DMS53 (cell line): ENCODE measurements at regions not wholly inside any gene's neighbourhood (a gene's known extent, or its start where the extent isn't known, plus 50 kb on each side); places are given as distances from the start of the nearest gene placed in this dataset.

Experiments
- DNase-seq: peaks from one replicate; lab custom pipeline; 2025; lab: John Stamatoyannopoulos, UW

DNA sequence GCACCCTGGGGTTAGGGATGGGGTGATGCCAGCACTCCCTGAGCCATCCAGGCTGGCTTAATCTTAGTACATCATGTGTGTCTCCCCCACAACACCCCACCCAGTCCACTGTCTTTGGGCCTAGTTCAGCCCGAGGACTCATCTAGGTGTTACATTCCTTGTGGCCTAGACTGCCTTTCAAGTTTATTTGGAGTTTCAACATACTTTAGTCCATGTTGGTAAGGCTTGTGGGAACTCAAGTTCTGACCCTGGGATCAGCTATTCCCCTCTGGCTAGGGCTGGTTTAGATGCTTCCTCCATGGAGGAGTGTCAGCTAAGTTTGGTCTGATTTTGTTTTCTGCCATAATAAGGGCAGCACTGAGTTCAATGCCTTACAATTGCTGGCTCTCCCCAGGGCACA lies 302.4 kb downstream of the SMARCA2 start:
- DNase-seq, result no peak

DNA sequence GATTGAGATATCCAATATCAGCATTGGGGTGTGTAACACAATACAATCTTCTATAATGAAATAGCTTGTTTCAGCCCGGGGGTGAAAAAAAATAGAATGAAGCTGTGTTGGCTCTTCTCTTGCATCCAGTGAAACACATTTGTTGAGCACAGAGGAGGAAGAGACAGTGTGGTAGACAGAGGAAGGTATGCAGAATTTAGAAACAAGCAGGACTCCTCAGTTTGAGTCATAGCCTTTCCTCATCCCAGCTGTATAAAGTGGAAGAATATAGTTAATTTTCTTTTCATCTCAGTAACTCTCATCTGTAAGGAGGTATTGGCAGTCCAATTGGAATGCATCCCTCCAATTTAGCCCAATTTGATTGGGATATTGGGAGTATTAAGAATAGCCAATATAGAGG lies 302.2 kb upstream of the VLDLR start:
- DNase-seq, result no peak

DNA sequence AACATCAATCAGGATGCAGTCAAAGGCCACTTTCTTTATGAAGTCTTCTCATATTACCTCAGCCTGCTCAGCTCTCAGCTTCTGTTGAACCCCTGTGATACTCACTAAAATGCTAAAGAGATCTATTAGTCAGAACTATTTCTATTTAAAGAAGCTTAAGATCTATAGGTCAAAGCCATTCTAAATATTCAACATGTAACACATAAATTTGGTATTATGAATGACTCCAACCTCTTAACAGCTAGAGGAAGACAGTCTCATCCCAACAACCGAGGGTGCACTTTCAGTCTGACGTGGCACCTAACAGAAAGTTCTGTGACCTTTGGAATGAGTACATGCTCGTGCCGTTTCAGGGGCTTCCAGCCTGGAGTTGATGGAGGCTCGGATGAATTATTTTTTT lies 301.5 kb upstream of the VLDLR start:
- no peak for DNase-seq

DNA sequence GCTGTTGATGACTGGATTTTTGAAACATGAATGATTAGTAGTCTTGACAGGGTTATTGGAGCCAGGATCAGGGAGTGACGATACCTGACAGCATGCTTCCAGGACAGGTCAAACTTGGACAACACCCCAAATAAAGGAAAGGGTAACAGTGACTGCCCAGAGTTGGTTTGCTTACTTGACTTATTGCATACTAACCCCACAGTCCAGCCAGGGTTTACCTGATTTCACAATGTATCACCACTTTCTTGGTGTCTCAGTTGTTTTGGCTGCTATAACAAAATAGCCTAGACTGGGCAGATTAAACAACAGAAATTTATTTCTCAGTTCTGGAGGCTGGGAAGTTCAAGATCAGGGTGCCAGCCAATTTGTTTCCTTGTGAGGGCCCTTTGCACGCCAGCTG lies 301.0 kb upstream of the VLDLR start:
- DNase-seq, result no peak

DNA sequence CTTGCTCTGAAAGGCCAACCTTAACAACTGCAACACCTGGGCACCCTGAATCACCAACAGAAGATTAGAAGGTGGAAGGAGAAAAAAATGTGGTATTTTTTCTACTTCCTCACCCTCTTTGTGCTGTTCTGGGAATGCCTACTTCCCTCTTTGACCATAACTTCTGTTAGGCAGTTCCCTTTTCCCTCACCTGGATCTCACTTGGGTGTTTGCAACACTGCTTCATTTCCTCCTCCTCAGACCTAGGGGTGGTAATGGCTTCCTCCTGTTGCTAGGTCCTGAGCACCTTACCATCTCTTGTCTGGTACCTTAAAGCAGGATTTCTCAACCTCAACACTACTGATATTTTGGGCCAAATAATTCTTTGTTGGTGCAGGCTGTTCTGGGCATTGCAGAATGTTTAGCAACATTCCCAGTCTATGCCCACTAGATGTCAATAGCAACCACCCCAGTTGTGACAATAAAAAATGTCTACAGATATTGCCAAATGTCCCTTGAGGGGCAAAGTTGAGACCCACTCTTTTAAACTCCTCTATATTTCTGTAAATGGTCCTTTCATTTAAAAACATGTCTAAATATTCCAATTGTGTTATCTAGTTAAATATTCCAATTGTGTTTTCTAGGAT lies 300.0 kb upstream of the VLDLR start:
- DNase-seq, result no peak

DNA sequence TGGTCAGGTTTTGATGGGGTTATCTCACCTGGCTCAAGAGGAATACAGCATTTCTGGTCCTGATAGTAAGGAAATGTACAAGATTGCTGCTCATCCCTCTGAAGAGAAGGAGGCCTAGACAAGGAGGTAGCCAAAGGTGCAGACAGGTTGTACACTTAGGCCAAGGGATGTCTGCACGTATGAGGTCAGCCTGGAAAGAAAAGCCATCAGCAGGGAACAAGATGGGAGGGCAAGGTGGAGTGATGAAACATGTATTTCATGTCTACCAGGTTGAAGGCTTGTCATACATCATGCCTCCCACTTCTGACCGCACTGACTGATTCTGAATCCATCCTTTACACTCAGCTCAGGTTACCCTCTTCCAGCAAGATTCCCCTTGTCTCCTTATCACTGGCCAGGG lies 296.8 kb upstream of the VLDLR start:
- no peak for DNase-seq

DNA sequence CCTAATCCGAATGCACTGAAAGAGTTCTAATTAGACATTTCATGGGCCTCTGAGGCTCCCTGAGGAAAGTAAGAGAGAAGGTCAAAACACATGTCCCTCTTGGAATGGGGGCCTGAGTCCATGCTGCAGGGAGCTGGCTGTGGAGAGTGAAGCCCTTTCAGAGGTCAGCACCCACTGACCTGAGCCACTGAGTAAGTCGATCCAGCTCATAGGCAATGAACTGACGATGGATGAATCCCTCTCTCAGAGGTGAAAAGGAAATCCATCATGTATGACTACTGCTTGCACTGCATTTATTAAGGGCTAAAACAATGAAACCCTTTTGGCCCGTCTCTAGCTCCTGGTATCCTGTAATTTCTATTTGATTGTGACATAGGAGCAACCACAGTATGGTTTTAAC lies 288.9 kb upstream of the VLDLR start:
- no peak for DNase-seq

DNA sequence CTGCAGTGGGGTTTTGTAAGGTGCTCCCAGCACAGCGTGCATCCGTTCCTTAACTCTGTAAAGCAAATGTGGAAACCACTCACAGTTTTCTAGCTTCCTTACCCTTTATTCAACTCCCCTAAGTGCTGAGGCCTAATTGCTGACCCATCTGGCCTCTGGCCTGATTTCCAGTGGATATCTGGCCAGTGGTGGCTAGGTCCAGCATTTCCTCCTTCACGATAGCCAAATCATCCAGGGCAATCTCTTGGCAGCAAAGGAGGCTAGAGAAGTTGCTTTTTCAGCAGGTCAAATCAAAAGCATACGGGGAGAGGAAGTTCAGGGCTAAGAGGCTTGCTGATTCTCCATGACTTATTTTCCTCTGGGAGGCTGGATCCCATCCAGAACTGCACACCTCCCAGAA lies 286.3 kb upstream of the VLDLR start:
- DNase-seq, result no peak

DNA sequence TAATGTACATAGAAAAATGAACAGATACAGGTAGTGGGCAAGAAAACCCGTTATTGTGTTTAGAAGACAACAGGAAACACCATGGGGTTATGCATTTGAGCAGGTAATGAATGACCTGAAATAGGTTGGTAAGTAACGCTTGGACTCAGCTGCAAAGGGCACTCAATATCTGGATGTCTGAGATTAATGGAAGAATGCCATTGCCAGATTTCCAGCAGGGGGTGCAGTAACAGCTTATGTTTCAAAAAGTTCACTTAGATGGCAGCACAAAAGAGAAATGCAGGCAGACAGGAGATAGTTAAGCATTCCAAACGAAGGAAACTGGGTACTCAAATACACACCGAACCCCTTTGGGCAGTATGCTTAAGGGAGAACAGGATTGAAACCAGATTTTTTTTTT lies 285.5 kb upstream of the VLDLR start:
- DNase-seq, result no peak

DNA sequence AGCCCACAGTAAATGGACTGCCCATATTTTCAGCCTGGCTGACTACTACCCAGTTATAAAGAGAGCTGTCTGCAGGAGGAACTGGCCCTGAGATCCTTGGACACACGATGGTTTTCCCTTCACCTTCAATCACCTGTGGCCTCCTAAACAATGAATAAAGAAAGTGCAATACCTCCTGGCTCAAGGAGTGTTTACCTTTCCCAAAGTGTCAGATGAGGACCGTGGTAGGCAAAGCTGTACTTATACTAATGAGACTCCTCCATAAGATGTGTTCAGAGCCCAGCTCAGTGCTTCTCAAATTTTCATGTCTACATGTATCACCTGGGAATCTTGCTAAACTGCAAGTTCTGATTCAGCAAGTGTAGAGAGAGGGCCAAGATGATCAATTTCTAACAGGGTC lies 284.5 kb upstream of the VLDLR start:
- peak; percentile 3 for DNase-seq

DNA sequence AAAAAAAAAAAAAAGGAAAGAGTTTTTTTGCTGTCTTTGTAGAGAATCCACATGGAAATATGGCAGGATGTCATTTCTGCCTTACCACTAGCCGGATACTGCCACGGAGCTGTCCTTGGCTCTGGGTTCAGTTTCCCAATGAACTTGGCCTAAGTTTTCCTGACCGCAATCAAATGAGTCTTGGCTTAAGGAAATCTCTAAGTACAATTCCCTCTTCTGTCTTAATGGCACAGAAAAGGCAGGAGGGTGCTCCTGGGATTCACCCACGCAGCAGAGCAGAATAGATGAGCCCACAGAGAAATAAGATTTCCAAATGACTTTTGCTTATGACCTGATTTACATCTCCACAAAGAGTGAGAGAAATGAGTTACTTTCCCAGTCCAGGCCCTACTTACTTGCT lies 284.0 kb upstream of the VLDLR start:
- no peak for DNase-seq

DNA sequence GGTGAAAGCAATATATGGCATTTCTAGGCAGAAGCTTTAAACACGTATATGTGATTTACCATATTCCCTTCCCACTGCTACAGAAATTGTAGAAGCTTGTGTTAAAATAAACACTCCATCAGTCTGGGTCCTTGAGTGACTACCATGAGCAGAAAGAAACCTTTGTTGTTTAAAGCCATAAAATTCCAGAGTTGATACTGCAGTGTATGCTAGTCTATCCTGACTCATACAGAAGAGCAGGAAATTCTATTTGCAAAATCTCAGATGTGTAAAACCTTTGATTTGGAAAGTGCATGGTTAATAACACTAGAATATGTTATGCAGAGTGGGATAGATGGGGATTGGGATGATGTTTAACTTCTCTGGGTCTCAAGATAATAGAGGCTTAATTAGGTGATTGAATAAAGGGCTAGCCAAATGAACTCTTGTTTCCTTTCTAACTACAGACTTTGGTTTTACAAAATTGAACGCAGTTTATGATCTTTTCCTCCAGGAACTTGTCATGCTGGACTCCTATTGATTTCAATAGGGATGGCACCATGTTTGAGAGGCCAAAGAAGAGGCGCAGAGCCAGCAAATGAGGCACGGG lies 282.7 kb upstream of the VLDLR start:
- DNase-seq, result peak; percentile 10

DNA sequence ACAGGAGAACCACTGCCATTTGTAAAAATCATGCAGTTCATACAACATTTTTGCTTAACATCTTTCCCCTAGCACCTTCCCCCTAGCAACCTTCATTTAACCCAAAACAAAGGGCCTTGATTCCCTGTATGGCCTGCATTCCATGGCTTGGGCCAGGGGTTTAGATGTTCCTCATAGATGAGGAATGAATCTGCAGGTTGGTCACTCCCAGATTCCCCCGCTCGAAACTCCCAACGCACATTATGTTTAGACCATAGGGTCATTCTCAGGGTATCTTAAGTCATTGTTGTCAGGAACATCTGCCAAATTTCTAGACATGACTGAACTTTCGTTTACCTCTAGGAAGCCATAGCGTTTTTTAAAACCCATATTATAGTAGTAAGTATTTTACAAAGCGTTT lies 282.2 kb upstream of the VLDLR start:
- no peak for DNase-seq

DNA sequence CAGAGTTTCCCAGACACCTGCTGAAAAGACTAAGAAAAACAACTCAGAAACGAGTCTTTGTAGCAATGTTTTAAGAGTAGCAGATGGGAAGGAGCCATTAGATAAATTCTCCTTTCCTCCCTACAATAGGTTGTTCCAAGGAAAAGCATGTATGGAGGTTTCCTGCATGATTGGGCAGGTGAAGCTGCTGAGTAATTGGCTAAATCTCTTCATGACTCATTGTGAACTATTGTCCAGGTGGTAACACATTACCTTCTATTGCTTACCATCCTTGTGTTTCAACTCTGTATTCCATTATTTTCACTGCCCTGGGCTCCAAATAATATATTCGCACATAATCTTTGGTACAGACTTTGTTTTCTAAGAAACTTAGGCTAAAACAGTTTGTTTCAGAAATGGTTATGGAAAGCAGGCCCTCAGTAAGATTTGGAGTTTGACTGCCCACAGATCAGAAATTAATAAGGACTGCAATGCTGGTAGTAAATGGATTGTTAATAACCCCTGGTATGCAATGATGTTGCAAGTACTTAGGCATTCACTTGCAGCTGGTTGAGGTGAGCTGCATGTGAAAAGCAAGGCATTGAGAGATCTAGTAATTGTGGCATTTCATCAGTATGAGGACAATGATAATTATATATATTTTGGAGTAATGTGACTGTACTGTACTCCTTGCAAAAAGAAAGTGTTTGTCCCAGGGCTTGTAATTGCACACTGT lies 281.4 kb upstream of the VLDLR start:
- peak; percentile 48 for DNase-seq

DNA sequence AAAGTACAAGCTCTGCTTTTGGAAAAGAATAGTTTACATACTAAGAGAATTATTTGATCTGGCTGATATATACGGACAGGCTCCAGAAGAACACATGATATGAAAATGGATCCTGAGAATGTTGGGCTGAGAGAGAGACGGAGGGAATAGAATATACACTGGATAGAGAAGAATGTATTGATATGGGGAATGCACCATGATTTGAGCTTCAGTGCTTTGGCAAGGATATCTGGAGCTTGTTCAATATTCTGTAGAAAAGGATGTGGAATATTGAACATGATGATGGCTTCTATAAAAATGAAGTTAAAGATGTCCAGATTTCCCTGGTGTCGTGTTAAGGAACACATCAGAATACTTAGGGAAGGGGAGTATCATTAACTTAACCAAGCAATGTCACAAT lies 280.5 kb upstream of the VLDLR start:
- DNase-seq, result no peak

DNA sequence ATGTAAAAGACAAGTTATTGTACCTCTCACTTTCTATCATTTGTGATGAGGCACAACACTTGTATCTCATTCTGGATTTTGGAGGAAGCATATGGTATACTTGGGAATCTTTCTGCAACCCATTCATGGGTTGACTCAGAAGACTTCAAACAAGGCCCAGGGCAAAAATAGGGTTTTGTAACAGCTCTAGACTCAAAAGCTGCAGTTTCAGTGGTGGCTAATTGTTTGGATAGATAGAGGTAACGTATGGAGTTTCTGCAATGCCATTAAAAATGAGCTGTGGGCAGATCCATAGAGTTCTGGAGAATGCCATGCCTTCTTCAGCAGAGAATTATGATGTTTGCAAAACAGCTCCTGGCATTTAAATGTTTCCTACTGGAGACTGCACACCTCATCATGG lies 279.6 kb upstream of the VLDLR start:
- no peak for DNase-seq

DNA sequence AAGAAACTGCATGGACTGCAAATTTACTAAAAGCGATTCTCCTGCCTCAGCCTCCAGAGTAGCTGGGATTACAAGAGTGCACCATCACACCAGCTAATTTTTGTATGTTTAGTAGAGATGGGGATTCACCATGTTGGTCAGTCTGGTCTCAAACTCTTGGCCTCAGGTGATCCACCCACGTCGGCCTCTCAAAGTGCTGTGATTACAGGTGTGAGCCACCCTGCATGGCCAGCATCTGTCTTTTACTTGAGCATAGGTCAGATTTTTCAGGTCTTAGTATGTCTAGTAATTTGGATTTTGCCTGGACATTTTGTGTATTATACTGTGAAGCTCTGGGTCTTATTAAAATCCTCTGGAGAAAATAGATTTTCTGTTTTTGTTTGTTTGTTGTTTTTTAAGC lies 277.8 kb upstream of the VLDLR start:
- no peak for DNase-seq

DNA sequence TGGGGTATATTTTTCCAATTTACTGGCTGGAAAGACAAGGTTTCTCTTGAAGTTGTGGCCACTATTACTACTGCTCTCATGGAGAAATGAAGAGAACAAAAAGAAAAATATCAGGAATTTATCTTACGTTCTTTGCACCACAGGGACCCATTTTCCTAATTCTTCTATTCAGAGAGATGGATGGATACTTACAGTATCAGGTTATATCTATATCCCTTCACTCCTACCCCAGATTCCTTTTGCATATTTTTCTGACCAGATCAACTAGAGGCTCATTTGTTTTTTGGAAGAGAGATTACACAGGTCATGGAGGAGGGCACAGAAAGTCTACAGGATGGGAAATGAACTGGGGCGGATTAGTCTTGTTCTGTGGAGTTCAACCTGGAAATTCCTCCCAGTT lies 277.2 kb upstream of the VLDLR start:
- DNase-seq, result no peak

DNA sequence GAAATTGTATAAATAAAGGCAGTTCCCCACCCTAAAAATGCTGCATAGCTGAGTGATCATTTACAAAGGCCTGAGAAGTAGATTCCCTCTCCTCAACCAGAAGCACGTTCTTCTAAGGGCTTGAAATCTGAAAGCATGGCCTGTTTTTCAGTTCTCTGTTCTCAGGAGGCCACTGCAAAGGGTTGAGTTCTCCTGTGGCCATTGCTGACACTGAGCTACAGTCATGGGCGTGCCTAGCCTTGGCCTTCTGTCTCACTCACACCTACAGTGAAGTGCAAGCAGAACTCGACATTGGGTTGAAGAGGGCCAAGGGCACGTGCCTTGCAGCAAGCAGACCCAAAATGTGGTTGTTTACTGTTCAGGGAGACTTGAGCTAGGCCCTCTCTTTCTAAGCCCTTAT lies 276.6 kb upstream of the VLDLR start:
- no peak for DNase-seq

DNA sequence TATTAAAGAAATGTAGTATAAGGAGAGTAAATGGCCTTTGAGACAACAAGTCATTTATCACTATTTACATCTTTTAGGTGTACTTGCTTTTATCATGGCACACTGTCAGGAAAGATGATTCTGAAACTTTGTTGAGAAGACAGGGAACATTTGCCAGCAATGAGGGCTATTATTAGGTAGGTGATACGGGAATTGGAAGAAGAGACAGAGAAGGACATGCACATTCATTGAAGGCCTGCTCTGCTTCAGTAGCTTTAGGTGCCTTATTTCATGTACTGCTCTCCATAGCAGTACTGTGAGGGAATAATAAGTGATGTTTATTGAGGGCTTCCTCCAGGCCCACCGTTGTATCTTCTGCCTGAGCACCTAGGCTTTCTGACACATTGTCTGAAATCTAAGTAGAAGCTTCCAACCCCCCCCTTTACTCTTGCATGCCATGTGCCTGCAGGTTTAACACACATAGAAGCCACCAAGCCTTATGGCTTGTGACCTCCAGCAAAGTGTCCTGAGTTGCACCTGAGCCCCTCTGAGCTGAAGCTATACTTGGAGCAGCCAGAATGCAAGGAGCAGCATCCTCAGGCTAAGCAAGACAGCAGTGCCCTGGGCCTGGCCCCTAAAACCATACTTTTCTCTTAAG lies 275.2 kb upstream of the VLDLR start:
- DNase-seq, result no peak

DNA sequence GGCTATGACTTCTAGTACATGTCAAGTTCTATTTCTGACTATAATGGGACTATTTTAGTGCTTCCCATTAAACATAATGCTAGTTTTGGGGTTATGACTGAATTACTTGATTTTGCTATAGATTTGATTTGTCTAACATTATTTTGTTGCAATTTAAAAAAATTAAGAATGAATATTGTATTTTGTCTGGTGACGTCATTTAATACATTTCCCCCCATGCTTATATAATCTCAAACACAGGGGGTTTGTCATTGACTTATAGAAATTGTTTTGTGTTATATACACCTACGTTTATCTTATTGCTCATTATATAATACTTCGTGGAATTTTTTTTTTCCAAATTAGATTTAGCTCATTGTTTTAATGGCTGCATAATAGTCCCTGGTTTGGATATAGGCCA lies 270.3 kb upstream of the VLDLR start:
- DNase-seq, result no peak

DNA sequence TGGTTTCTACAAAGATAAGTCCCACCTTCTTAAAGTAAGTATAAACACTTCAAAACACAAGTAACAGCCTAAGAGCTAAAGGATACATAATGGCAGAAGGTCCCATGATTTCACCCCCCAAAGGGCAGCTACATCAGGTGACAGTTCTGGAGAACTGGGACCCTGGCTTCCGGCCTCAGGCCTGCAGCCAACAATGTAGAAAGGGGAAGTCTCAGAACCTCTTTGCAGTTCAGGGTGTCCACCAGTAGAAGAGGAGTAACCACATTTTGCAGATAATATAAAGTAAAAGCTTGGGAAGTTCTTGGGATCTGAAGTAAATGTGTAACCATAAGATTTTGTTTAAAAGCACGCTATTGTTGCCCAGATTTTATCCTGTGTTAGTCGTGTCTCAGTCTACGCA lies 267.4 kb upstream of the VLDLR start:
- no peak for DNase-seq
